IPS-NIHi7 (cell line): ENCODE measurements at regions not wholly inside any gene's neighbourhood (a gene's known extent, or its start where the extent isn't known, plus 50 kb on each side); places are given as distances from the start of the nearest gene placed in this dataset.
"Not testable (repeated sequence)": the region's sequence is repeated elsewhere in the genome, so short reads cannot be mapped to it uniquely, and the experiment has no call there.

Experiments used
- DNase-seq: peaks from one replicate; pipeline ENCODE4 v3.0.0; 2012; ENCODE audit warnings: mixed read lengths; ENCODE audit errors: extremely low spot score

GRCh38 chr11:71721840-71722239 is 111.2 kb upstream of the DEFB108B start:
- not testable (repeated sequence) for DNase-seq

- DNase-seq, result not testable (repeated sequence)
Measured at GRCh38 chr11:71723991-71724390, 109.0 kb upstream of the DEFB108B start.

GRCh38 chr11:71730748-71731147 is 102.3 kb upstream of the DEFB108B start:
- DNase-seq, result not testable (repeated sequence)

- DNase-seq, result not testable (repeated sequence)
Measured at GRCh38 chr11:71734368-71734767, 98.6 kb upstream of the DEFB108B start.

GRCh38 chr11:71738317-71738716 is 94.7 kb upstream of the DEFB108B start:
- not testable (repeated sequence) for DNase-seq

GRCh38 chr11:71743385-71743784 is 89.6 kb upstream of the DEFB108B start:
- DNase-seq, result not testable (repeated sequence)

GRCh38 chr11:71745656-71746055 is 87.3 kb upstream of the DEFB108B start:
- not testable (repeated sequence) for DNase-seq

- DNase-seq, result not testable (repeated sequence)
Measured at GRCh38 chr11:71746263-71746662, 86.7 kb upstream of the DEFB108B start.

GRCh38 chr11:71748965-71749620 is 83.9 kb upstream of the DEFB108B start:
- not testable (repeated sequence) for DNase-seq

GRCh38 chr11:71750908-71751307 is 82.1 kb upstream of the DEFB108B start:
- DNase-seq, result not testable (repeated sequence)

GRCh38 chr11:71764695-71765491 is 68.1 kb upstream of the DEFB108B start:
- not testable (repeated sequence) for DNase-seq

GRCh38 chr11:71767016-71767415 is 66.0 kb upstream of the DEFB108B start:
- DNase-seq, result not testable (repeated sequence)

GRCh38 chr11:71772193-71772592 is 60.8 kb upstream of the DEFB108B start:
- not testable (repeated sequence) for DNase-seq

- no peak for DNase-seq
Measured at GRCh38 chr11:71774603-71775222, 58.3 kb upstream of the DEFB108B start.

- not testable (repeated sequence) for DNase-seq
Measured at GRCh38 chr11:71780116-71780515, 52.9 kb upstream of the DEFB108B start.

- DNase-seq, result not testable (repeated sequence)
Measured at GRCh38 chr11:71780771-71781170, 52.2 kb upstream of the DEFB108B start.

- not testable (repeated sequence) for DNase-seq
Measured at GRCh38 chr11:71781491-71781890, 51.5 kb upstream of the DEFB108B start.

GRCh38 chr11:71782229-71782861 is 50.7 kb upstream of the DEFB108B start:
- DNase-seq, result not testable (repeated sequence)

GRCh38 chr11:71783191-71783590 is 49.8 kb upstream of the DEFB108B start:
- not testable (repeated sequence) for DNase-seq
